ENCODE measurements at regions not wholly inside any gene's neighbourhood (a gene's known extent, or its start where the extent isn't known, plus 50 kb on each side); places are given as distances from the start of the nearest gene placed in this dataset.
"Not testable (repeated sequence)": the region's sequence is repeated elsewhere in the genome, so short reads cannot be mapped to it uniquely, and the experiment has no call there.

DNA sequence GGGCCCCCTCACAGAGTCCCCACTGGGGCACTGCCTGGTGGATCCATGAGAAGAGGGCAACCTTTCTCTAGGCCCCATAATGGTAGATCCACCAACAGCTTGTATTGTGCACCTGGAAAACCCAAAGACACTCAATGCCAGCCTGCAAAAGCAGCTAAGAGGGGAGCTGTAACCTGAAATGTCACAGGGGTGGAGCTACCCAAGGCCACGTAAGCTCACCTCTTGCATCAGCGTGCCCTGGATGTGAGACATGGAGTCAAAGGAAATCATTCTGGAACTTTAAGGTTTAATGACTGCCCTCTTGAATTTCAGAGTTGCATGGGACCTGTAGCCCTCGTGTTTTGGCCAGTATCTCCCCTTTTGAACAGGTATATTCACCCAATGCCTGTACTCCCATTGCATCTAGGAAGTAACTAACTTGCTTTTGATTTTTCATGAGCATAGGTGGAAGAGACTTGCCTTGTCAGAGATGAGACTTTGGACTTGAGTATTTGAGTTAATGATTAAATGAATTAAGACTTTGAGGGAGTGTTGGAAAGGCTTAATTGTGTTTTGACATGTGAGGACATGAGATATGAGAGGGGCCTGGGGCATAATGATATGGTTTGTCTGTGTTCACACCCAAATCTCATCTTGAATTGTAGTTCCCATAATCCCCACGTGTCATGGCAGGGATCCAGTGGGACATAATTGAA, 900.9 kb upstream of the ROBO1 start:
- Histone ChIP-seq H3K9me3 (ENCODE audit: control insufficient read depth, low read length) (peaks cover 1% of the 10 kb centered on the region), H3K4me3 (ENCODE audit: low read length in 2 of 2) (no peak overlapping the region), H3K36me3 (ENCODE audit: control insufficient read depth in 1 of 2, insufficient read depth in 2 of 2, low read length in 1 of 2) (no peaks in the 10 kb centered on the region), H3K27me3 (ENCODE audit: control insufficient read depth in 1 of 2, insufficient read depth in 2 of 2, low read length in 1 of 2) (no peaks in the 10 kb centered on the region), H3K27ac (ENCODE audit: low read depth in 1 of 2, low read length in 2 of 2) (no peak overlapping the region), H3K4me1 (ENCODE audit: control insufficient read depth in 1 of 2, insufficient read depth in 2 of 2, low read length in 2 of 2) (no peaks in the 10 kb centered on the region)
- intact Hi-C loops (cut with DNase I): no loop called here
- ATAC-seq (ENCODE audit: low FRiP score) (no peak), DNase-seq (no peak)
- WGBS, 2 donors: 65 to 71% methylated on average over 4 of the region's 4 CpGs

DNA sequence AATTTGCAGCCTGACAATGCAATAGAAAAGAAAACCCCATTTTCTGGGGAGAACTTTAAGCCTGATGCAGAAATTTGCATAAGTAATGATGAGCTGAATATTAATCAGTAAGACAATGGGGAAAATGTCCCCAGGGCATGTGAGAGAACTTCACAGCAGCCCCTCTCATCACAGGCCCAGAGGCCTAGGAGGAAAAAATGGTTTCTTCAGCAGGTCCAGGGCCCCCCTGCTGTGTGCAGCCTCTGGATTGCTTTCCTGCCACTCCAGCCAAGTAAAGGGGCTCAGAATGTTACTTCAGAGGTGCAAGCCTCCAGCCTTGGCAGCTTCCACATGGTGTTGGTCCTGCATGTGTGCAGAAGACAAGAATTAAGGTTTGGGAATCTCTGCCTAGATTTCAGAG, 900.3 kb upstream of the ROBO1 start:
- Histone ChIP-seq H3K4me1 (ENCODE audit: control insufficient read depth in 1 of 2, insufficient read depth in 2 of 2, low read length in 2 of 2) (no peaks in the 10 kb centered on the region), H3K9me3 (ENCODE audit: control insufficient read depth, low read length) (peaks cover 1% of the 10 kb centered on the region), H3K27ac (ENCODE audit: low read depth in 1 of 2, low read length in 2 of 2) (no peak overlapping the region), H3K27me3 (ENCODE audit: control insufficient read depth in 1 of 2, insufficient read depth in 2 of 2, low read length in 1 of 2) (no peaks in the 10 kb centered on the region), H3K36me3 (ENCODE audit: control insufficient read depth in 1 of 2, insufficient read depth in 2 of 2, low read length in 1 of 2) (no peaks in the 10 kb centered on the region), H3K4me3 (ENCODE audit: low read length in 2 of 2) (no peak overlapping the region)
- ATAC-seq (ENCODE audit: low FRiP score) (no peak), DNase-seq (no peak)
- intact Hi-C loops (cut with DNase I): no loop called here

DNA sequence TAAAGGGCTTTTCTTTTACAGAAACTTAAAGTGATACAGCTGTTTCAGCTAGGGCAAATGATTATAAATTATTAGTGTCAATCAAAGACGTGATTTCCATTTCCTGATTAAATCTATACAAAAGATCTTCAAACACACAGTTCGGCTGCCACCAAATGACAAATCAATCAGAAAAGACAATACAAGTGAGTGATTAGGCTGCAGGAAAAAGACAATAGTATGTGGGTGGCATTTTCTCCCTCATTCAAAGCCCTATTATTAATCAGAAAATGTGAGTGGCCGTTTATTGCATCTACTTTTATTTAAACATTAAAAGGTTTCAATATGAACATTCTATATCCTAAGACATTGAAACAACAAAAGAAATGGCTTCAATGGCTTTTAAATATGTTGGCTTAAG, 895.6 kb upstream of the ROBO1 start:
- Histone ChIP-seq H3K36me3 (ENCODE audit: control insufficient read depth in 1 of 2, insufficient read depth in 2 of 2, low read length in 1 of 2) (no peaks in the 10 kb centered on the region), H3K27me3 (ENCODE audit: control insufficient read depth in 1 of 2, insufficient read depth in 2 of 2, low read length in 1 of 2) (no peaks in the 10 kb centered on the region), H3K27ac (ENCODE audit: low read depth in 1 of 2, low read length in 2 of 2) (no peak overlapping the region), H3K4me3 (ENCODE audit: low read length in 2 of 2) (no peak overlapping the region), H3K4me1 (ENCODE audit: control insufficient read depth in 1 of 2, insufficient read depth in 2 of 2, low read length in 2 of 2) (no peaks in the 10 kb centered on the region), H3K9me3 (ENCODE audit: control insufficient read depth, low read length) (no peaks in the 10 kb centered on the region)
- intact Hi-C loops (cut with DNase I): no loop called here
- no peak for ATAC-seq (ENCODE audit: low FRiP score)
- WGBS, 2 donors: 37 to 51% methylated on average over 3 of the region's 3 CpGs
- DNase-seq: no peak

DNA sequence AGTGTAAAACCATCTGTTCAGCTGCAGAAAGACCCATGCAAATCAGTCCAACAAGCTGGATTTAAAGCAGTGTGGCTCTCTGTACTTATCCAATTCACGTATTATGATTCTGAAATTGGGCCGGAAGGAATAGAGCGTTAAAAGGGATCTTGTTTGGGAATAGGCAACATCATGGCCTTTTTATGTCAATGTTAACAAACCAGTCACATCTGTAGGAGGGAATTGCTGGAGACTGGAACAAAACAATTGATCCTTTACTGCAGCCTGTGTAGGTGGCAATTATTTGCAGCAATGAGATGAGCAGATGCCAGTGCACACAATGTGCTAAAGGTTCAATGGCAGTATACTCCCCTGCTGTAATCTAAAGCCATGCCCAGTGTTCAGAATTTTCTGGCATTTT, 887.4 kb upstream of the ROBO1 start:
- no peaks in the 10 kb centered on the region for H3K27me3 ChIP-seq (ENCODE audit: control insufficient read depth in 1 of 2, insufficient read depth in 2 of 2, low read length in 1 of 2)
- no peaks in the 10 kb centered on the region for H3K4me1 ChIP-seq (ENCODE audit: control insufficient read depth in 1 of 2, insufficient read depth in 2 of 2, low read length in 2 of 2)
- WGBS, 2 donors: 94 to 95% methylated on average over 3 of the region's 3 CpGs
- H3K4me3 ChIP-seq (ENCODE audit: low read length in 2 of 2): no peak overlapping the region
- DNase-seq: no peak
- no peak for ATAC-seq (ENCODE audit: low FRiP score)
- intact Hi-C loops (cut with DNase I): no loop called here
- no peaks in the 10 kb centered on the region for H3K36me3 ChIP-seq (ENCODE audit: control insufficient read depth in 1 of 2, insufficient read depth in 2 of 2, low read length in 1 of 2)
- H3K9me3 ChIP-seq (ENCODE audit: control insufficient read depth, low read length): no peaks in the 10 kb centered on the region
- no peak overlapping the region for H3K27ac ChIP-seq (ENCODE audit: low read depth in 1 of 2, low read length in 2 of 2)

DNA sequence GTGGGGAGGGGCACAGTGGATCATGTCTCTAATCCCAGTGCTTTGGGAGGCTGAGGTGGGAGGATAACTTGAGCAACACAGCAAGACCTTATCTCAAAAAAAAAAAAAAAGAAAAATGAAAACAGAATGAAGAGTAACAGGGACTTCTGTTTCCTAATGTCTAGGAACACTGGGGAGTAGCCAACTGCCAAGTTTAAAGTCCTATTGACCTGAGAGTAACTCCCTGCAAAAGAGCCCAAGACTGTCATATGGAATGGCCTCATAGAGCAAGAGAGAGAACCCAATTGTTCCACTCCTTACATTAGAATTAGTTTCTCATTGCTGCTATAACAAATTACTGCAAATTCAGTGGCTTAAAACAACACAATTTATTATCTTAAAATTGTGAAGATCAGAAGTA, 881.4 kb upstream of the ROBO1 start:
- intact Hi-C loops (cut with DNase I): no loop called here
- no peak for DNase-seq
- no peaks in the 10 kb centered on the region for H3K4me1 ChIP-seq (ENCODE audit: control insufficient read depth in 1 of 2, insufficient read depth in 2 of 2, low read length in 2 of 2)
- no peak for ATAC-seq (ENCODE audit: low FRiP score)
- no peaks in the 10 kb centered on the region for H3K27me3 ChIP-seq (ENCODE audit: control insufficient read depth in 1 of 2, insufficient read depth in 2 of 2, low read length in 1 of 2)
- no peak overlapping the region for H3K27ac ChIP-seq (ENCODE audit: low read depth in 1 of 2, low read length in 2 of 2)
- H3K9me3 ChIP-seq (ENCODE audit: control insufficient read depth, low read length): no peaks in the 10 kb centered on the region
- no peaks in the 10 kb centered on the region for H3K36me3 ChIP-seq (ENCODE audit: control insufficient read depth in 1 of 2, insufficient read depth in 2 of 2, low read length in 1 of 2)
- no peak overlapping the region for H3K4me3 ChIP-seq (ENCODE audit: low read length in 2 of 2)

DNA sequence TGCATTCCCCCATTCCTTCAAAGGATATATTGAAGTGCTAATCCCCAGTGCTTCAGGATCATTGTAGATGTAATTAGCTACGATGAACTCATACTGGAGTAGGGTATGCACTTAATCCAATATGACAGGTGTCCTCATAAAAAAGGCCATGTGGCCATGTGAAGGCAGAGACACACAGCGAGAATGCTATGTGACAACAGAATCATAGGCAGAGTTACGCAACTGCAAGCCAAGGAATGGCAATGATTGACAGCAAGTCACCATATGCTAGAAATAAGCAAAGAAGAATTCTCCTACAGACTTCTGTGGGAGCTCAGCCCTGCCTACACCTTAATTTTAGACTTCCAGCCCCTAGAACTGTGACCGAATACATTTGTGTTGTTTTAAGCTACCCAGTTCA, 875.6 kb upstream of the ROBO1 start:
- no peaks in the 10 kb centered on the region for H3K27me3 ChIP-seq (ENCODE audit: control insufficient read depth in 1 of 2, insufficient read depth in 2 of 2, low read length in 1 of 2)
- H3K4me3 ChIP-seq (ENCODE audit: low read length in 2 of 2): no peak overlapping the region
- intact Hi-C loops (cut with DNase I): no loop called here
- no peaks in the 10 kb centered on the region for H3K36me3 ChIP-seq (ENCODE audit: control insufficient read depth in 1 of 2, insufficient read depth in 2 of 2, low read length in 1 of 2)
- H3K9me3 ChIP-seq (ENCODE audit: control insufficient read depth, low read length): peaks cover 2% of the 10 kb centered on the region
- H3K27ac ChIP-seq (ENCODE audit: low read depth in 1 of 2, low read length in 2 of 2): no peak overlapping the region
- H3K4me1 ChIP-seq (ENCODE audit: control insufficient read depth in 1 of 2, insufficient read depth in 2 of 2, low read length in 2 of 2): no peaks in the 10 kb centered on the region
- DNase-seq: no peak
- ATAC-seq (ENCODE audit: low FRiP score): no peak
- 63 to 65% methylated on average over 4 of the region's 4 CpGs for WGBS, 2 donors

DNA sequence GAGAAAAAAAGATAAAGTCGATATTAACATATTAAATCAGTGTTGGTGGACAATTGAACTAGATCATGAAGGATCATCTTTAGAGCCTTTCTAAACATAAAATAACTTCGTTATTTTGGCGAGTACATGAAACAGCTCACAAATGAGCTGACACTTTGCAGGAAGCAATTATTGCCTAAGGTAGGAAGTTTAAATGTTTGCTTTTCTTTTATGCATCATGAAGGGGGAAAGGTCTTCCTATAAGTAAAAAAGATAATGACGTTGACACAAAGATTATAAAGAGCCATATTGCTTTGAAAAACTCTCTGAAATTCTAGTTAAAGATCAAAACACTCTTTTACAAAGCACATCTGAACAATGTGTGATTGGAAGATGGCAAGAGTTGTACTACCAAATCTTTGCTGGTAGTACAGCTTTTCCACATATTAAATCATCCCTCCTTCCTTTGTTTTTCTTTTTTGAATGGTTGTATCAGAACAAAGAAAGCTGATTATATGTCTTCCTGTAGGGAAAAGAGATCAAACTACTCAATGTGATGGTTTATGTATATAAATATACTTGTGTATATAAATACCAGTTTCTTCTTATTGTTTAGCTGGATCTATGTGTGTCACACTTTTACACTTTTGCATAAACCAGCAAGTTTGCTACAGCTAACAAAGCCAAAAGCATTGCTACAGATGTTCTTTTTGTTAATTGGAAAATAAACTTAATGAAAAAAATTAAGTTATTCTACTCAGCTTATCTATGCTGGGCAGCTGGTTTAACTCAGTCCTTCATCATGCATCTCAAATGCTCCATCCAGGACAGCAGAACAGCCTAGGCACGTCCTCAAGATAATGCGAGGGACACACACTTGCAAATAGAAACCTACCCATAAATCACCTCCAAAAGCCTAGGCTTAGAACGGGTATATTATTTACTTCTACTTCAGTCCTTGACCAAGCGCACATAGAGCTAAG, 850.8 kb upstream of the ROBO1 start:
- DNase-seq (no peak), ATAC-seq (ENCODE audit: low FRiP score) (no peak)
- Histone ChIP-seq H3K9me3 (ENCODE audit: control insufficient read depth, low read length) (no peaks in the 10 kb centered on the region), H3K36me3 (ENCODE audit: control insufficient read depth in 1 of 2, insufficient read depth in 2 of 2, low read length in 1 of 2) (no peaks in the 10 kb centered on the region), H3K4me1 (ENCODE audit: control insufficient read depth in 1 of 2, insufficient read depth in 2 of 2, low read length in 2 of 2) (no peaks in the 10 kb centered on the region), H3K27ac (ENCODE audit: low read depth in 1 of 2, low read length in 2 of 2) (no peak overlapping the region), H3K4me3 (ENCODE audit: low read length in 2 of 2) (no peak overlapping the region), H3K27me3 (ENCODE audit: control insufficient read depth in 1 of 2, insufficient read depth in 2 of 2, low read length in 1 of 2) (no peaks in the 10 kb centered on the region)
- intact Hi-C loops (cut with DNase I): no loop called here
- WGBS, 2 donors: 49 to 63% methylated on average over 8 of the region's 8 CpGs

DNA sequence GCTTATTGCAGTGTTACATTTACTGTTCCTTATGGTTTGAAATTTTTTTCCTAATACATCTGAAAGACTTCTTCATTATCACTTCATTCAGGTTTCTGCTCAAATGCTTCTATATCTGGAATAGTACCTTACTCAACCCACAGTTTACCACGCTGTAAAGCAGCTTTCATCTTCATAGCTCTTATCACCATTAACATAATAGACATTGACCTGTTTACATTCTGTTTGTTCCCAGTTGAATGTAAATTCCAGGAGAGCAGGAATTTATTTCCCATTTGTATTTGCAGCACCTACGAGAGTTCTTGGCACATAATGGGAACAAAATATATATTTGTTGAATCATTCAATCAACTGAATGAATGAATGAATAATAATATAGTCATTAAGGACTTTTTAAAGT, 844.6 kb upstream of the ROBO1 start:
- DNase-seq (no peak), ATAC-seq (ENCODE audit: low FRiP score) (no peak)
- Histone ChIP-seq H3K27me3 (ENCODE audit: control insufficient read depth in 1 of 2, insufficient read depth in 2 of 2, low read length in 1 of 2) (no peaks in the 10 kb centered on the region), H3K27ac (ENCODE audit: low read depth in 1 of 2, low read length in 2 of 2) (no peak overlapping the region), H3K36me3 (ENCODE audit: control insufficient read depth in 1 of 2, insufficient read depth in 2 of 2, low read length in 1 of 2) (no peaks in the 10 kb centered on the region), H3K4me3 (ENCODE audit: low read length in 2 of 2) (no peak overlapping the region), H3K9me3 (ENCODE audit: control insufficient read depth, low read length) (no peaks in the 10 kb centered on the region), H3K4me1 (ENCODE audit: control insufficient read depth in 1 of 2, insufficient read depth in 2 of 2, low read length in 2 of 2) (no peaks in the 10 kb centered on the region)
- WGBS, 2 donors: 25 to 34% methylated on average over 2 of the region's 2 CpGs
- intact Hi-C loops (cut with DNase I): no loop called here

DNA sequence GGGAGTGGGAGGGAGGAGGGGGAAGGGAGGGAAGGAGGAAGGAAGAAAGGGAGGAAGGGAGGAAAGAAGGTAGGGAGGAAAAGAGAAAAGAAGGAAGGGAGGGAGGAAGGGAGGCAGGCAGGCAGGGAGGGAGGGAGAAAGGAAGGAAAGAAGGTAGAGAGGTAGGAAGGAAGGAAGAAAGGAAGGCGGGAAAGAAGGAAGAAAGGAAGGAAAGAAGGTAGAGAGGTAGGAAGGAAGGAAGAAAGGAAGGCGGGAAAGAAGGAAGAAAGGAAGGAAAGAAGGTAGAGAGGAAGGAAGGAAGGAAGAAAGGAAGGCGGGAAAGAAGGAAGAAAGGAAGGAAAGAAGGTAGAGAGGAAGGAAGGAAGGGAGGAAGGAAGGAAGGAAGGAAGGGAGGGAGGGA, 840.3 kb upstream of the ROBO1 start:
- intact Hi-C loops (cut with DNase I); H3K36me3 ChIP-seq (ENCODE audit: control insufficient read depth in 1 of 2, insufficient read depth in 2 of 2, low read length in 1 of 2); H3K27ac ChIP-seq (ENCODE audit: low read depth in 1 of 2, low read length in 2 of 2); ATAC-seq (ENCODE audit: low FRiP score); H3K27me3 ChIP-seq (ENCODE audit: control insufficient read depth in 1 of 2, insufficient read depth in 2 of 2, low read length in 1 of 2); H3K4me3 ChIP-seq (ENCODE audit: low read length in 2 of 2); DNase-seq; H3K4me1 ChIP-seq (ENCODE audit: control insufficient read depth in 1 of 2, insufficient read depth in 2 of 2, low read length in 2 of 2); H3K9me3 ChIP-seq (ENCODE audit: control insufficient read depth, low read length): not testable (repeated sequence)
- WGBS, 2 donors: 90 to 94% methylated on average over 3 of the region's 3 CpGs

Data from aorta (tissue), 5 donors.